ENCODE measurements at regions not wholly inside any gene's neighbourhood (a gene's known extent, or its start where the extent isn't known, plus 50 kb on each side); places are given as distances from the start of the nearest gene placed in this dataset.

DNA sequence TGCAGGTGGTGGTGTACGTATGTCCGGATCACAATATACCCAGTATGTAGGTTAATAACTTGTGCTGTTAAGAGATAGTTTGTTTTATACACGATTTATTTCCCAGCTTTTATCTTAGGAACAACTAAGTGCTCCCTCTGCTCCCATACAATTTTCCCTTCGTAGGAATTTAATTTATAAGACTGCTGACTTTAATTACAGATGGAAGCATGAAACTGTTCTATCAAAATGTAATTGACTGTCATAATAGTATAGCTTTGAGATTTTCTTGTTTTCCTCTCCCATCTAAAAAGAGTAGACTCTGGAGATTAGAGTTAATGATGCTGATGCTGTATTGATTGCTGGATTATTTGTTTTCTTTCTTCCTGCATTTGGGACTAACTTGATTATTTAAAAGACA is 370.7 kb upstream of the SGO1 start:
- TF ChIP-seq, protein P1, sequence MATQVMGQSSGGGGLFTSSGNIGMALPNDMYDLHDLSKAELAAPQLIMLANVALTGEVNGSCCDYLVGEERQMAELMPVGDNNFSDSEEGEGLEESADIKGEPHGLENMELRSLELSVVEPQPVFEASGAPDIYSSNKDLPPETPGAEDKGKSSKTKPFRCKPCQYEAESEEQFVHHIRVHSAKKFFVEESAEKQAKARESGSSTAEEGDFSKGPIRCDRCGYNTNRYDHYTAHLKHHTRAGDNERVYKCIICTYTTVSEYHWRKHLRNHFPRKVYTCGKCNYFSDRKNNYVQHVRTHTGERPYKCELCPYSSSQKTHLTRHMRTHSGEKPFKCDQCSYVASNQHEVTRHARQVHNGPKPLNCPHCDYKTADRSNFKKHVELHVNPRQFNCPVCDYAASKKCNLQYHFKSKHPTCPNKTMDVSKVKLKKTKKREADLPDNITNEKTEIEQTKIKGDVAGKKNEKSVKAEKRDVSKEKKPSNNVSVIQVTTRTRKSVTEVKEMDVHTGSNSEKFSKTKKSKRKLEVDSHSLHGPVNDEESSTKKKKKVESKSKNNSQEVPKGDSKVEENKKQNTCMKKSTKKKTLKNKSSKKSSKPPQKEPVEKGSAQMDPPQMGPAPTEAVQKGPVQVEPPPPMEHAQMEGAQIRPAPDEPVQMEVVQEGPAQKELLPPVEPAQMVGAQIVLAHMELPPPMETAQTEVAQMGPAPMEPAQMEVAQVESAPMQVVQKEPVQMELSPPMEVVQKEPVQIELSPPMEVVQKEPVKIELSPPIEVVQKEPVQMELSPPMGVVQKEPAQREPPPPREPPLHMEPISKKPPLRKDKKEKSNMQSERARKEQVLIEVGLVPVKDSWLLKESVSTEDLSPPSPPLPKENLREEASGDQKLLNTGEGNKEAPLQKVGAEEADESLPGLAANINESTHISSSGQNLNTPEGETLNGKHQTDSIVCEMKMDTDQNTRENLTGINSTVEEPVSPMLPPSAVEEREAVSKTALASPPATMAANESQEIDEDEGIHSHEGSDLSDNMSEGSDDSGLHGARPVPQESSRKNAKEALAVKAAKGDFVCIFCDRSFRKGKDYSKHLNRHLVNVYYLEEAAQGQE (IDR thresholded peaks at IDR 0.05; ENCODE audit: unreplicated experiment) = no peak
- TF ChIP-seq, protein P2, sequence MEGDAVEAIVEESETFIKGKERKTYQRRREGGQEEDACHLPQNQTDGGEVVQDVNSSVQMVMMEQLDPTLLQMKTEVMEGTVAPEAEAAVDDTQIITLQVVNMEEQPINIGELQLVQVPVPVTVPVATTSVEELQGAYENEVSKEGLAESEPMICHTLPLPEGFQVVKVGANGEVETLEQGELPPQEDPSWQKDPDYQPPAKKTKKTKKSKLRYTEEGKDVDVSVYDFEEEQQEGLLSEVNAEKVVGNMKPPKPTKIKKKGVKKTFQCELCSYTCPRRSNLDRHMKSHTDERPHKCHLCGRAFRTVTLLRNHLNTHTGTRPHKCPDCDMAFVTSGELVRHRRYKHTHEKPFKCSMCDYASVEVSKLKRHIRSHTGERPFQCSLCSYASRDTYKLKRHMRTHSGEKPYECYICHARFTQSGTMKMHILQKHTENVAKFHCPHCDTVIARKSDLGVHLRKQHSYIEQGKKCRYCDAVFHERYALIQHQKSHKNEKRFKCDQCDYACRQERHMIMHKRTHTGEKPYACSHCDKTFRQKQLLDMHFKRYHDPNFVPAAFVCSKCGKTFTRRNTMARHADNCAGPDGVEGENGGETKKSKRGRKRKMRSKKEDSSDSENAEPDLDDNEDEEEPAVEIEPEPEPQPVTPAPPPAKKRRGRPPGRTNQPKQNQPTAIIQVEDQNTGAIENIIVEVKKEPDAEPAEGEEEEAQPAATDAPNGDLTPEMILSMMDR (conservative IDR thresholded peaks at IDR 0.05; ENCODE audit: low read depth in 2 of 2) = no peak
- no peak for TF ChIP-seq JUNB (IDR thresholded peaks at IDR 0.05; ENCODE audit: unreplicated experiment)
- TF ChIP-seq EZH2 (IDR thresholded peaks at IDR 0.05; ENCODE audit: low read depth, unreplicated experiment) = no peak
- no peak for TF ChIP-seq POLR2AphosphoS5 (IDR thresholded peaks at IDR 0.05; ENCODE audit: low read depth)
- TF ChIP-seq EZH2phosphoT487 (IDR thresholded peaks at IDR 0.05; ENCODE audit: unreplicated experiment) = no peak
- TF ChIP-seq CREB1 (CRISPR knock-in tag; IDR thresholded peaks at IDR 0.05; ENCODE audit: low read depth) = no peak
- TF ChIP-seq, protein P3, sequence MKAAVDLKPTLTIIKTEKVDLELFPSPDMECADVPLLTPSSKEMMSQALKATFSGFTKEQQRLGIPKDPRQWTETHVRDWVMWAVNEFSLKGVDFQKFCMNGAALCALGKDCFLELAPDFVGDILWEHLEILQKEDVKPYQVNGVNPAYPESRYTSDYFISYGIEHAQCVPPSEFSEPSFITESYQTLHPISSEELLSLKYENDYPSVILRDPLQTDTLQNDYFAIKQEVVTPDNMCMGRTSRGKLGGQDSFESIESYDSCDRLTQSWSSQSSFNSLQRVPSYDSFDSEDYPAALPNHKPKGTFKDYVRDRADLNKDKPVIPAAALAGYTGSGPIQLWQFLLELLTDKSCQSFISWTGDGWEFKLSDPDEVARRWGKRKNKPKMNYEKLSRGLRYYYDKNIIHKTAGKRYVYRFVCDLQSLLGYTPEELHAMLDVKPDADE (IDR thresholded peaks at IDR 0.05) = no peak
- no peak for TF ChIP-seq STAT1 (IDR thresholded peaks at IDR 0.05; ENCODE audit: unreplicated experiment)
- no peak for TF ChIP-seq ZNF331 (CRISPR knock-in tag; IDR thresholded peaks at IDR 0.05; ENCODE audit: low read depth)
